Stimulated activated CD4-positive, alpha-beta T cell treated with anti-CD3 and anti-CD28 coated beads, Interleukin-12 subunit alpha, Interleukin-12 subunit beta, amount 100 ng/mL, for 4 hours (primary cell): ENCODE measurements at regions not wholly inside any gene's neighbourhood (a gene's known extent, or its start where the extent isn't known, plus 50 kb on each side); places are given as distances from the start of the nearest gene placed in this dataset.
"Not testable (repeated sequence)": the region's sequence is repeated elsewhere in the genome, so short reads cannot be mapped to it uniquely, and the experiment has no call there.

Source experiments
- DNase-seq: peaks from one replicate; pipeline ENCODE4 v3.0.0-alpha.2; 2020

- DNase-seq: no peak
Measured at GRCh38 chr17:49898366-49899190, 50.7 kb upstream of the TAC4 start.

- DNase-seq: no peak
Measured at GRCh38 chr17:49899191-49899485, 51.3 kb upstream of the TAC4 start.

- no peak for DNase-seq
Measured at GRCh38 chr17:49899588-49899987, 51.7 kb upstream of the TAC4 start.

- not testable (repeated sequence) for DNase-seq
Measured at GRCh38 chr17:49900801-49901200, 52.9 kb upstream of the TAC4 start.

GRCh38 chr17:49901460-49902331 lies 53.8 kb upstream of the TAC4 start:
- no peak for DNase-seq

- no peak for DNase-seq
Measured at GRCh38 chr17:49903523-49903922, 55.7 kb upstream of the TAC4 start.

- no peak for DNase-seq
Measured at GRCh38 chr17:49904893-49905292, 57.0 kb upstream of the TAC4 start.

- DNase-seq: no peak
Measured at GRCh38 chr17:49906531-49907136, 58.8 kb upstream of the TAC4 start.

- no peak for DNase-seq
Measured at GRCh38 chr17:49907279-49907678, 59.4 kb upstream of the TAC4 start.

GRCh38 chr17:49908782-49909714 lies 59.9 kb upstream of the DLX4 start:
- no peak for DNase-seq

GRCh38 chr17:49910094-49910857 lies 58.7 kb upstream of the DLX4 start:
- peak; percentile 23 for DNase-seq

- no peak for DNase-seq
Measured at GRCh38 chr17:49910858-49911204, 58.2 kb upstream of the DLX4 start.

GRCh38 chr17:49911719-49912118 lies 57.3 kb upstream of the DLX4 start:
- DNase-seq: no peak

- DNase-seq: no peak
Measured at GRCh38 chr17:49913226-49914095, 55.5 kb upstream of the DLX4 start.

- no peak for DNase-seq
Measured at GRCh38 chr17:49914096-49914490, 54.9 kb upstream of the DLX4 start.

- DNase-seq: no peak
Measured at GRCh38 chr17:49914664-49915063, 54.3 kb upstream of the DLX4 start.

GRCh38 chr17:49915260-49915659 lies 53.7 kb upstream of the DLX4 start:
- DNase-seq: no peak

- DNase-seq: no peak
Measured at GRCh38 chr17:49915670-49916069, 53.3 kb upstream of the DLX4 start.

GRCh38 chr17:49916854-49917515 lies 52.0 kb upstream of the DLX4 start:
- DNase-seq: no peak

- DNase-seq: no peak
Measured at GRCh38 chr17:49918591-49918990, 50.4 kb upstream of the DLX4 start.
